ENCODE measurements at regions not wholly inside any gene's neighbourhood (a gene's known extent, or its start where the extent isn't known, plus 50 kb on each side); places are given as distances from the start of the nearest gene placed in this dataset.

- no peak for TF ChIP-seq EP300 (IDR thresholded peaks at IDR 0.05)
- TF ChIP-seq, protein P1, sequence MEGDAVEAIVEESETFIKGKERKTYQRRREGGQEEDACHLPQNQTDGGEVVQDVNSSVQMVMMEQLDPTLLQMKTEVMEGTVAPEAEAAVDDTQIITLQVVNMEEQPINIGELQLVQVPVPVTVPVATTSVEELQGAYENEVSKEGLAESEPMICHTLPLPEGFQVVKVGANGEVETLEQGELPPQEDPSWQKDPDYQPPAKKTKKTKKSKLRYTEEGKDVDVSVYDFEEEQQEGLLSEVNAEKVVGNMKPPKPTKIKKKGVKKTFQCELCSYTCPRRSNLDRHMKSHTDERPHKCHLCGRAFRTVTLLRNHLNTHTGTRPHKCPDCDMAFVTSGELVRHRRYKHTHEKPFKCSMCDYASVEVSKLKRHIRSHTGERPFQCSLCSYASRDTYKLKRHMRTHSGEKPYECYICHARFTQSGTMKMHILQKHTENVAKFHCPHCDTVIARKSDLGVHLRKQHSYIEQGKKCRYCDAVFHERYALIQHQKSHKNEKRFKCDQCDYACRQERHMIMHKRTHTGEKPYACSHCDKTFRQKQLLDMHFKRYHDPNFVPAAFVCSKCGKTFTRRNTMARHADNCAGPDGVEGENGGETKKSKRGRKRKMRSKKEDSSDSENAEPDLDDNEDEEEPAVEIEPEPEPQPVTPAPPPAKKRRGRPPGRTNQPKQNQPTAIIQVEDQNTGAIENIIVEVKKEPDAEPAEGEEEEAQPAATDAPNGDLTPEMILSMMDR (IDR thresholded peaks at IDR 0.05), result no peak
Observed at GRCh38 chr1:182146286-182146685, 84.8 kb upstream of the ZNF648 start.
